ENCODE measurements at regions not wholly inside any gene's neighbourhood (a gene's known extent, or its start where the extent isn't known, plus 50 kb on each side); places are given as distances from the start of the nearest gene placed in this dataset.

DNA sequence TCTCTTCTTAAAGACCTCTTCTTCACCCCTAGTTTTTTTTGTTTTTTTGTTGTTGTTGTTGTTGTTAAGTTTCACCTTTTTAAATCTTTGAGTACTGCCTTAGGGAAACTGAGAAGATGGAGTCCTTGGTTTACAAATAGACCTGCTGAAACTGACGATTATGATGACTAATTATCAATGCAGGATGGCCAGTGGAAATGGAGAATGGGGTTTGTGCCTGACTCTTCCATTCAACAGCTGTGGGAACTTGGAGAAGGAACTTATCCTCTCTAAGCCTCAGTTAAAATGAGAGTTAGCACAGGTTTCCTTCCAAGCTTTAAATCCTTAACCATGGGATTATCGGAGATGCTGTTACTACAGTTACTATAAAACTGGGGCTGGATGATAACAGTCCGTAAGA lies 66.7 kb upstream of the PNMA1 start:
- DNase-seq = no peak

DNA sequence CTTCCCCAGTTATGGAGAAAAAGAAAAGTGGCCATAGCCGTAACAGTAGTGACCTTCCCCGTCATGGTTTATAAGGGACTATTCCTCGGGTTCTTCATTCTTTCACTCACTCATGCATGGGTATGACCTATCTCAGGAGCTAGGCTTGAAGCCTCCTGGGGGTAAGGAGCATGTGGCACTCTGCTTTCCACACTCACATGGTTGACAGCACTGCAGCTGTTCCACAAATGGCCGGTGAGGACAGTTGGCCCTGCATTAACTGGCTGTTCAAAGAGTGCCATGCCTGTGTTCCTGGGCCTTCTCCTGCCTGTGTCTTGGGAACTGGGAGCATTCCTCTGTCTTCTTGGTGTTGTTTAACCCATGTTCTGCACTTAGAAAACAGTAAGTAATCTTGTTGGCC lies 66.2 kb upstream of the PNMA1 start:
- no peak for DNase-seq

DNA sequence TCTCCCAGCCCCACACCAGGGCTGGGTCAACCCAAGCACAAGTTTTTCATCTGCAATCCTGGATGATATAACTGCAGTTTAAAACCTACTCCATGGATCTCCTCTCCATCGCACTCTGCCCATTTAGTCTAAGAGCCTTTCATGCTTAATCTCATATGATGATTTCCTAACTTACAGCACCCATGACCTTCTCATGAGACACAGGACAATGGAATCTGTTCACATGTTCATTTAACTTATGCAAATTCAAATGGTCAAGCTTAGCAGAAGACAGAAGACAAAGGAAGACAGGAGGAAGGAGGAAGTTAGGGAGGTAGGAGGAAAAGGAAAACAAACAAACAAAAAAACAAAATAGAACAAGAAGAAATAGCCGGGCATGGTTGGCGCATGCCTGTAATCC lies 64.6 kb upstream of the PNMA1 start:
- no peak for DNase-seq

DNA sequence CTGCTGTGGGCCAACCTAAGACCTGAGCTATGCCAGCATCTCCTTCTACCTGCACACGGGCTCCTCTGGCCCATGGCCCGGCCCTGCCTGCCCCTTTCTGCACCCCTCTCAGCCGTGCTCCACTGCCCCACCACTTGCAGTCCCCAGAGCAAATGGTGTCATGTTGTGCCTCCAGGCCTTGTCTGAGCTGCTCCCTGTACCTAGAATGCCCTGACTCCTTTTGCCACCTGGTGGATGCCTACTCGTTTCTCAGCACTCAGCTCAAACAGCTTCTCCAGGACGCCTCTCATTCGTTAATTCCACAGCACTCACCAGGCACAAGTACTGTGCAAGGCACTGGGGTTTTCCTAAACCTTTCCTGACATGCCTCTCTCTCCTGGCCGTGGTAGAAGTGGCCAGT lies 63.2 kb upstream of the PNMA1 start:
- no peak for DNase-seq

DNA sequence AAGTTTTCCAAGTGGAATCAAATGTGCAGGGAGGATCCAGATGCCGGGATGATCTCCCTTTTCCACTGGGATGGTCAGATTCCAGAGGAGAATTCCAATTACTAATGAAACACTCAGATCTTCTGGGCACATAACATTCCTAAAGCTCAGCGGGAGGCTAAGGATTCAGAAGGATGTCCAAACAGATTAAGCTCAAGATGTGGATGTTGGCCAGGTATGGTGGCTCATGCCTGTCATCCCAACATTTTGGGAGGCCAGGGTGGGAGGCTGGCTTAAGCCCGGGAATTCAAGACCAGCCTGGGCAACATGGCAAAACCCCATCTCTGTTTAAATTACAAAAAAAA lies 62.0 kb upstream of the PNMA1 start:
- DNase-seq = no peak

DNA sequence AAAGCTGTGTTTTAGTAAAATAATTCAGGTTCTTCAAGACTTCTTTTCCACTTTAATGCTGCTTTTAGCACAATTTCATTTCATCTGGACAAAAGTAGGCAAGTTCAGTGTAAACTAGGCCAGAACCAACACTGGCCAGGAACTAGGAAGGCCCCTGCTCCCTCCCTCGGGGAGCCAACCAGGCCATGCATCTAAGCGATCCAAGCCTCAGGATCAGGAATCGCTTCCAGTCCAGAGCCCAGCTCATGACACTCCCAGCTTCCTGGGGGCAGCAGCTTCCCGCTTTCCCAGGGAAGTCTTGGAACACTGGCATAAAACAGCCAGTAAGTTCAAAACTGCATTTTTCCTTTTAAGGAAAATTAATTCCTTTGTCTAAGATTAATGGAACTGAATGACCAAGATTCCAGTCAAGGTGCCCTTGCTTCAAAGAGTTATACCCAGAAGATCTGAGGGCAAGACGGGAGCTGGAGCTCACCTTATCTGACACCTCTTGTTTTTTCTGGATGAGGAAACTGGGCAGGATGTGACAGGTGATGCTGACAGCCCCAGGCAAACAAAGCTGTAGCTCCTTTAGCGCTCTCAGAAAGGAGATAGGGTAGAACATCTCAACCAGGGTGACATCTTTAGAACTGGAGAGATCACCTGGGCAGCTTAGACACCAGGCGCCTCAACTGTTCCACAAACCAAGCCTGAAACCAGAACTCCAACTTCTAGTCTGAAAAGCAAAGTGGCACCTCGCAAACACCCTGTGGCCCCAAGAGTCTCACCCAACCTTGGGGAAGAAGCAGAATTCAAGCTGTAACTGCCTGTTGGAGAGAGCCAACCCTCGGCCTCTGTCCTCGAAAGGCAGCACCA lies 61.4 kb upstream of the PNMA1 start:
- no peak for DNase-seq

DNA sequence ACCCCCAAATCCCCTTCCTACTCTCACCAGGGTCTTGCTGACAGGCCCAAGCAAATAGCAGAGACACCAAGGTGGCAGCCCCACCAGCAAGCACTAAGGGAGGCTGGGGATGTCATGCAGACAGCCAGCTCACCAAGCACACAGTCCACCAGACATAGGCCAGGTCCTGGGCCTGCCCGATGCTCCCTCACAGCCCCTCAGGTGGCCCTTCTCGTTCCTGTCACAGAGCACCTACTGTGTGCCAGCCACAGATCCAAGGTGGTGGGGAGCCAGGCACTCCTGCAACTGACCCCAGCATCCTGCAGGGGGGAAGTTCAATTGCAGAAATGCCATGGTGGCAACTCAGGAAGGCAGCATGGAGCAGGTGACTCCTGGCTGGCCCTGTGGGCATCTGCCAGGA lies 60.5 kb upstream of the PNMA1 start:
- no peak for DNase-seq

DNA sequence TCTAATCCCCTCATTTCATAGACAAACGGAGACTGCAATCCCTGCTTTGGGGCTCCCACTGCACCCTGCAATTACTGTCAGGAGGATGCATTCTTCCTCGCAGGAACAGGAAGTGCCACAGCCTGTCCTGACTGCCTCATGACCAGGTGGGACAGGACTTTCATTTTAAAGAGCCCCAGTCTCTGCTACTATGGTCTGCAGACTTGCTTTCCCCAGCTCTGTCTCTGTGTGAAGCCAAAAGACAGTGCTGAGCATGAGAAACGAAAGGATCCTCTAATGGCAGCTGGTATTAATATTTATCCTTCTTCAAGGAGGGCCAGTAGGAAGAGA lies 60.0 kb upstream of the PNMA1 start:
- no peak for DNase-seq

DNA sequence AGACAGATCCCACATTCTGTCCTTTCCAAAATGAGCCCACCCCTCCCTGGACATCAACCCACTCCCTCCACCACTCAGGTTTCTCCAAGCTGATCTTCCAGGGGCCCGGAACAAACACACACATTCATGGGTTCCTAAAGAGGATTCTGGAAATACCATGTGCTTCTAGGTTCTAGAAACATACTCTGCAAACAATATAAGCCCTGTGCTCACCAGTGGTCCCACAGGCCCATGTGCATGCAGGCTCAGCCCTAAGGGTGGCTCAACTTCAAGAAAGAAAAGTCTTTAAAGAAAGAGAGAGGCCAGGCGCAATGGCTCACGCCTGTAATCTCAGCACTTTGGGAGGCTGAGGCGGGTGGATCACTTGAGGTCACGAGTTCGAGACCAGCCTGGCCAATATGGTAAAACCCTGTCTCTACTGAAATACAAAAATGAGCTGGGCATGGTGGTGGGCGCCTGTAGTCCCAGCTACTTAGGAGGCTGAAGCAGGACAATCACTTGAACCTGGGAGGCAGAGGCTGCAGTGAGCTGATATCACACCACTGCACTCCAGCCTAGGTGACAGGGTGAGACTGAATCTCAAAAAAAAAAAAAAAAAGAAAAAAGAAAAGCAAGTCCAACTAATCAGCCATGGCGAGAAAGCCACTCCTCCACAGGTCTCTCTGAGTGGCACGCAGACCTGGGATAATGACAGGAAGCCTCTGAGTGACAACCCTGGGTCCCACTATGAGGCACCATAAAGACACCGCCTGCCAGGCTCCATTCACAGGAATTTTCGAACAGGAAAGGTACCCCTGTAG lies 59.5 kb upstream of the PNMA1 start:
- DNase-seq = no peak

DNA sequence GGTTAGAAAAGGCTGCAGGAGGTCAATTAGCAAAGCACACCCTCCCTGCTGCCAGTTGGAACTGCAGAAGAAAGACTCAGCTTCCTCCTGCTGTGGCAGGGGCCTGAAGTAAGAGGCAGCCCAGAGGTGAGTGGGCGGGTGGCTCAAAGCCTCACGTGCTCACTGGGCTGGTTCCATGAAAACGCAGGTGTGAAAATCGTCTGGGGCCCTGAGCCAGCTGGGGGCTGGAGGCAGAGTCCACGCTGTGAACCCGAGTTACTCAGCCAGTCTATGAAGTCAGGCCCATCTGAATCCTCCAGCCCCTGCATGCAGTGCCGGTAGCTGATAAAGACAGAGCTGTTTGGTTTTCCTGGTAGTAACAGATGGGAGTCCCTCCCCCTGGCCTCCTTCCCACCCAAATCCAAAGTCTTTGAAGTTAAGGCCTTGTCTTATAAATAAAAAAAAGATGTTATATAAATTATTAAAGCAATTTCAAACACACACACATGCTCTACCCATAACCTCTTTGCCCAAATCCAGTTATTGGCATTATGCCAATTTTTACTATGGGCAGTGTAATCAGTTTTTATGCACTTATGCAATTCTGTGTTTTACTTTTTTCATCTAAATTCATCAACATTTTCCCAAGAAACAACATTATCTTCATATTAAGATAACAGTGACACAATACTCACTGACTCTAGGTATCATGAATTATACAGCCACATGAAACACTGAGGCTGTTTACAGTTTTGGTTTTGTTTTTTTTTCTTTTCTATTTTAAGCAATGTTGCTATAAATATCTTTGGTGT lies 57.9 kb upstream of the PNMA1 start:
- DNase-seq = peak; percentile 77

DNA sequence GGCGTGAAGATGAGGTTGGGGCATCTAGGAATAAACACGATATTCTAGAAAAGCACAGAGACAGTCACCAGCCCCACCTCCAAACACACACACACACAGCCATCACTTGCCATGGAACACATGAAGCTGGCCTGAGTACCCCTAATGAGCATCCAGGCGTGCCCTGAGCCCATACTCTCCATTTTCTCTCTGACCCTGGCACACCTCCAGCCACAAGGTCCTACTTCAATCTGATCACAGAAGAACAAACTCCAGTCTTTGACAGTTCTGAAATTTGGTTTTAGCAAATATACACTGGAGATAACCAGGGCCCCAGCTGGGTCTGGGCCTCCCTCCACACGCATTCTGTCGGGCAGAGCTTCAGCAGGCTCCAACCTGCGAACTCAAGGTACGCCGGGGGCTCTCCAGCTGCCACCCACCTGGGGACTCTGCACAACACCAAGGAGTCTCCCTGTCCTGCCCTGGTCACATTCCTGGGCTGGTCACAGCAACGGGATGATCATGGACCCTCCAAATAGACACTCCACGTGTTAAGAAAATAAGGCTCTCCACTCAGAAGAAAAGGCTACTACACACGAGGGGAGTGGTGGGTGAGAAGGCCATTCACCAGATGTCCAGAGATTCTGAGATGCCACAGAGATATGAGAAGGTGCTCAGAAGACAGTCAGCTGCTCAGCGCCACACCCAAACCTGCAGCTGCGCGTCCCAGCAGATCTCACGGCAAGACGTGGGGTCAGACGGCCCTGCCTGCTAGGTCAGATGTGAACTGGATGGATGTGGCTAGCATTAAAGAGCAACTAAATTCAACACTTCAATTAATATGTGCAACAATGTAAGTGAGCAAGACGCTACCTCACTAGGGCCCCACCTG lies 57.0 kb upstream of the PNMA1 start:
- DNase-seq = no peak

DNA sequence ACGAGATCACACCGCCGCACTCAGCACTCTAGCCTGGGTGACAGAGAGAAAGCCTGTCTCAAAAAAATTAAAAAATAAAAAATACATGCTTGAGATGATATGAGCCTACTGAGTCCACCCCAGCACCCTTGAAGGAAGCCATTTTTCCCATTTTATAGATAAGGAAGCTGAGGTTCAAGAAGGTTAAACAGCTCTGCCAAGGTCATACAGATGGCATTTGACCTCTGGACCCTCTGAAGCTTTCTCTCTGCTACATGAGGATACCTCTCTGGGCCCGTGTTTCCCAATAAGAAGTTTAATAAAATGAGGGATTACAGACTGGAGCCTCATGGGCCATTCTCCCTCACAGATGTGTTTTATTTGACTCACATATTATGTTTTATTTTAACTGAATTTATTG lies 53.9 kb upstream of the PNMA1 start:
- no peak for DNase-seq

DNA sequence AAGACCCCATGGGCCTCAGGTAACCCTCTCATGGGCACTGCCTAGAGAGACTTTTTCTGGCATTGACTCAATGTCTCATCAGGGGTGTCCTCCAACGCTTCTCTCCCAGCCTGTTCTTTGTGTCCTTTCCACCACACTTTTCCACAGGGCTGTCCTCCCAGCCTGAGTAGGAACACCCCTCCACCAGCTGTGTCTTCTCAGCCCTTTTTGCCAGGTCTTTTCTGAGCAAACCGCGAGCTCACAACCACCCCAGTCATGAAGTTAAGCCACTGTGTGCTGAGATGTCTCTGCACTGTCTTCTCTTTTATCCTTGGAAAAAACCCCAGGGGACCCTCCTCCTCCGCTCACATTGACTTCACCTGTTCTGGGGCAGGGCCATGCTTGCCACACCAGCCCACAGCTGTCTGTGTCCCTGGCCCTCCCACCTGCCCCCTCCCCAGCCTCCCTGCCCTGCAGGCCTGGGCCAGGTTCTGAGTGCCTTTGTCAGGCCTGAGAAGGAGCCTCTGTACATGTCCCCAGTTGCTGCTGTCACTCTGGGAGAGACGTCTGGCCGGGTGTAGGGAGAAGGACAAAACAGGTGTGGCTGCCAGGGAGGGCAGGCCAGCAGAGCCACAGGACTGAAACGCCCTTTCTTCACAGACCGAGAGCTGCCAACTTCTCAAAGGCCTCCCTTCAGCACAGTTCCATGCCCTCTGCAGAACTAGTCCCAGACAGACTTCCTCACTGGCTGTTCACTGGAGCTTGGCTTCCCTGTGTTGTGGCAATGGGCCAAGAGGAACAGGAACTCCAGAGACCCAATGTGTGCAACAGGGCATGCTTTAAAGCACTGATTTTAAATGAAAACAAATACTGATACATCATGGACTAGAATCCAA lies 50.5 kb upstream of the PNMA1 start:
- DNase-seq = no peak
